Prostate gland (tissue), 2 donors: ENCODE measurements at regions not wholly inside any gene's neighbourhood (a gene's known extent, or its start where the extent isn't known, plus 50 kb on each side); places are given as distances from the start of the nearest gene placed in this dataset.

Experiments used
- CTCF ChIP-seq, 4 experiments: fragments of 200-600 bp in 2 of 4; fragments of 450-650 bp in 2 of 4; sonication (generic) in 2 of 4; IDR thresholded peaks; 1 replicate in 3 of 4; 2 replicates in 1 of 4; pipeline ENCODE4 v1.5.1; 2016 to 2019; ENCODE audit warnings: antibody characterized with exemption in 4 of 4, mild to moderate bottlenecking in 2 of 4, moderate library complexity in 2 of 4
- POLR2A ChIP-seq: fragments of 450-650 bp; IDR thresholded peaks from one replicate; pipeline ENCODE4 v1.6.1; 2016; ENCODE audit warnings: antibody characterized with exemption, mild to moderate bottlenecking
- POLR2AphosphoS5 ChIP-seq: sonication (generic); formaldehyde crosslinking; IDR thresholded peaks from one replicate; pipeline ENCODE4 v1.6.1; 2017; ENCODE audit warnings: antibody characterized with exemption

DNA sequence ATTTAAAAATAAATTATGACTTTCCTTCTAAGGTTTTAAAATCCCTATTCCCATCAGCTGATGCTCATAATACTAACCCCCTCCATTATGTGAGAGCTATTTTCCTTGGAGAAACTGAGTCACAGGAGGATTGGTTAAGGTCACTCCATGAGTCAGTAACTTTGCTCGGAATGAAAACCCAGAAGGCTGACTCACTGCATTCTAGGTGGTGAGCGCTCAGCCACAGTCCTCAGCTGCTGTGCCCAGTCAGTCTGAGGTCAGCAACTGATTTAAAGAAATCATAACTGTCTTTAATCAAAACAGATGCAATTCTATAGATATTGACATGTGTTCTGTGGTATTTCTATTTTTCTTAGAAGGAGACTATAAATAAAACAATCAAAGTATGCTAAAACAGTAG, 359.2 kb downstream of the GJA1 start:
- TF ChIP-seq POLR2A (no peak), CTCF (IDR thresholded peaks at IDR 0.05) (no peak), POLR2AphosphoS5 (no peak)
